GM10248 (cell line): ENCODE measurements at regions not wholly inside any gene's neighbourhood (a gene's known extent, or its start where the extent isn't known, plus 50 kb on each side); places are given as distances from the start of the nearest gene placed in this dataset.

Experiments used
- CTCF ChIA-PET: fragments of 300-600 bp; sonication (Branson Sonifier 250); formaldehyde crosslinking; extraction: SDS; loops from one replicate; lab custom pipeline; 2021; ENCODE audit warnings: antibody characterized with exemption; lab: Yijun Ruan, JAX
- POLR2A ChIA-PET: fragments of 350-650 bp; sonication (Branson Sonifier 250); formaldehyde crosslinking; extraction: SDS; loops from one replicate; lab custom pipeline; 2020; ENCODE audit warnings: antibody characterized with exemption; lab: Yijun Ruan, JAX
- DNase-seq: peaks from one replicate; pipeline ENCODE4 v3.0.0; 2012; ENCODE audit errors: extremely low spot score
- CTCF ChIP-seq: IDR thresholded peaks from 2 replicates; pipeline ENCODE4 v1.5.1; 2012; ENCODE audit warnings: mild to moderate bottlenecking, low read depth; ENCODE audit errors: extremely low read depth, missing control alignments, control extremely low read depth

GRCh38 chr6:14575961-14576360 lies 458.4 kb downstream of the CD83 start:
- TF ChIP-seq CTCF, result no peak
- ChIA-PET CTCF (interaction anchor here (0.8 to 1.6 kb wide), 2 partner anchors 32 to 56 kb away, joined by 3 read pairs; no protein-coding TSS in a partner anchor), POLR2A (no interaction called here)
- DNase-seq, result no peak

- no peak for TF ChIP-seq CTCF
- ChIA-PET POLR2A (no interaction called here), CTCF (interaction anchor here (1.5 kb wide), 1 partner anchor 29 kb away, joined by 4 read pairs; no protein-coding TSS in a partner anchor)
- DNase-seq, result no peak
These were observed 461.4 kb downstream of the CD83 start for GRCh38 chr6:14578994-14579393.

- no peak for DNase-seq
- TF ChIP-seq CTCF, result no peak
- ChIA-PET POLR2A (no interaction called here), CTCF (no interaction called here)
These were observed 465.2 kb downstream of the CD83 start for GRCh38 chr6:14582749-14583148.

GRCh38 chr6:14583826-14584225 lies 466.3 kb downstream of the CD83 start:
- ChIA-PET CTCF (interaction anchor here (1.0 kb wide), 1 partner anchor 15 kb away, joined by 3 read pairs; no protein-coding TSS in a partner anchor), POLR2A (no interaction called here)
- no peak for DNase-seq
- no peak for TF ChIP-seq CTCF

- ChIA-PET CTCF (interaction anchor here (1.0 kb wide), 1 partner anchor 15 kb away, joined by 3 read pairs; no protein-coding TSS in a partner anchor), POLR2A (no interaction called here)
- no peak for DNase-seq
- no peak for TF ChIP-seq CTCF
These were observed 466.9 kb downstream of the CD83 start for GRCh38 chr6:14584450-14584849.

- POLR2A ChIA-PET, result no interaction called here
- TF ChIP-seq CTCF, result no peak
- no peak for DNase-seq
- CTCF ChIA-PET, result interaction anchor here (1.2 kb wide), 1 partner anchor 11 kb away, joined by 3 read pairs; no protein-coding TSS in a partner anchor
These were observed 468.1 kb downstream of the CD83 start for GRCh38 chr6:14585689-14586088.
